Activated naive CD8-positive, alpha-beta T cell treated with anti-CD3 and anti-CD28 coated beads, Interleukin-2, amount 10 ng/mL, durations not matched to agents 7 days and 5 days (primary cell): ENCODE measurements at regions not wholly inside any gene's neighbourhood (a gene's known extent, or its start where the extent isn't known, plus 50 kb on each side); places are given as distances from the start of the nearest gene placed in this dataset.

ENCODE experiments used
- ATAC-seq: fragments of 150-1000 bp; cut with Tn5 transposase; one replicate; pipeline ENCODE4 v1.10.0; 2021; ENCODE audit warnings: low read depth, moderate library complexity
- POLR2A ChIA-PET: fragments of 350-600 bp; sonication (Branson Sonifier 250); formaldehyde crosslinking; loops from one replicate; lab custom pipeline; 2021; ENCODE audit warnings: antibody characterized with exemption; lab: Charles Lee
- DNase-seq: peaks from one replicate; pipeline ENCODE4 v3.0.0; 2021
- H3K27ac Mint-ChIP-seq: one replicate; pipeline ENCODE4 v1.8.0; 2022; ENCODE audit warnings: mild to moderate bottlenecking, mixed read lengths
- H3K27me3 Mint-ChIP-seq: one replicate; pipeline ENCODE4 v1.8.0; 2022; ENCODE audit warnings: mild to moderate bottlenecking, moderate library complexity, mixed read lengths
- H3K36me3 Mint-ChIP-seq: one replicate; pipeline ENCODE4 v1.8.0; 2021; ENCODE audit warnings: mild to moderate bottlenecking, mixed read lengths
- H3K4me1 Mint-ChIP-seq: one replicate; pipeline ENCODE4 v1.8.0; 2021; ENCODE audit warnings: mixed read lengths
- H3K4me3 Mint-ChIP-seq: one replicate; pipeline ENCODE4 v1.8.0; 2022; ENCODE audit warnings: mild to moderate bottlenecking, moderate library complexity, mixed read lengths
- H3K9me3 Mint-ChIP-seq: one replicate; pipeline ENCODE4 v1.8.0; 2021; ENCODE audit warnings: mixed read lengths

DNA sequence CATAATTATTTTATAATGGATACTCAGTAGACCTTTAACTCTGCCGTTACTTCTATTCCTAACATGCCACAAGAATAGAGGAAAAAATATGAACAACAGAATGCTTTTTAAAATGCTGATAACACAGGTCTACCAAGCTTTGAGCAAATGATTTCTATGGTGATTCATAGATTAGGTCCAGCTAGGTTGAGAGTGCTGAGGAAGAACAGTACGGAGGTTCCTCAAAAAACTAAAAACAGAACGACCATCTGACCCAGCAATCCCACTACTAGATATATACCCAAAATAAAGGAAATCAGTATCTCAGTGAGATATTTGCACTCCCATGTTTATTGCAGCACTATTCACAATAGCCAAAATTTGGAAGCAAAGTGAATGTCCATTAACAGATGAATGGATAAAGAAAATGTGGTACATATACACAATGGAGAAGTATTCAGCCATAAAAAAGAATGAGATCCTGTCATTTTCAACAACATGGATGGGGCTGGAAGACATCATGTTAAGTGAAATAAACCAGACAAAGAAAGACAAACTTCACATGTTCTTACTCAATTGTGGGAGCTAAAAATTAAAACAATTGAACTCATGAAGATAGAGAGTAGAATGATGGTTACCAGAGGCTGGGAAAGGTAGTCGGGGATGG, 111.6 kb upstream of the SERTAD2 start:
- Mint-ChIP-seq H3K4me1 (peaks cover 38% of the 10 kb centered on the region), H3K4me3 (no peak overlapping the region), H3K27me3 (no peaks in the 10 kb centered on the region), H3K36me3 (no peaks in the 10 kb centered on the region), H3K27ac (no peak overlapping the region), H3K9me3 (no peaks in the 10 kb centered on the region)
- DNase-seq (no peak), ATAC-seq (no peak)
- POLR2A ChIA-PET = interaction anchor here (1.0 to 3.7 kb wide), 2 partner anchors 13 to 111 kb away, joined by 3 to 27 read pairs; partner anchors contain the start of gene SERTAD2

DNA sequence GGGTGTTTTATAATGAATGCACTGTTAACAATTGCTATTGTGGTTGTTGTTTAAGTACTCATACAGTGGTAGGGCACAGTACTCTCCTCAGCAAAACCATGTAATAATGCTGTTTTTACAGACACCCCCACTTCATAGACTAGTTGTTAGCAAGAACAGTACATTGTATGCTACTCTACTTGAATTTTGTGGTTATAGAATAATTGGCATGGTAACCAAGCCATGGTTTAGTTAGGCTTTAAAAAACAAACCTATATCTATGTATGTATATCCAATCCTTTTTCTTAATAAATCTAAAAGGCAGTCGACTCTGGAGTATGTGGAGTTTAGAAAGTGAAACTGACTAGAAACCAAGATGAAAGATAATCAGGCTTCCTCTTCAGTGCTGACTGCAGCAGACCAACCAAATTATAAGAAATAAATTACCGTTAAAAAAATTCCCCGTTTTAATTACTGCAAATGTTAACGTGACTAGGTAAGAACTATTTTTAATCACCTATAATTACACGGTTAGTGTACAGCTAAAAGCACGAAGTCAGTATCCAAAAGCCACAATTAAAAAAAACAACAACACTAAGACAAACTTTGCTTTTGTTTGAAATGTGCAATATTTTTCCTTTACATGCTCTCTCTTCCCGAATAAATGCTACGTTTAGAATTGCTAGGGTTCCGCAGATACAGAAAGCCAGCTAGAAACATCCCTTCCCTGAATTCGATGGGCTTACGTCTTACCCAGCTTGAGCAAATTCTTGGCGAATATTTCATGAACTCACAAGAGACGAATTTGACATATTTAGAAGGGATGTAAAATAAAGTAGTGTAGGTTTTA, 113.3 kb upstream of the SERTAD2 start:
- ATAC-seq (peak; percentile 60), DNase-seq (no peak)
- no peaks in the 10 kb centered on the region for H3K9me3 Mint-ChIP-seq
- H3K4me1 Mint-ChIP-seq = peaks cover 33% of the 10 kb centered on the region
- H3K27ac Mint-ChIP-seq = peak overlapping the region; percentile 96
- H3K36me3 Mint-ChIP-seq = no peaks in the 10 kb centered on the region
- H3K27me3 Mint-ChIP-seq = no peaks in the 10 kb centered on the region
- H3K4me3 Mint-ChIP-seq = peak overlapping the region; percentile 91
- POLR2A ChIA-PET = interaction anchor here (0.9 to 1.9 kb wide), 14 partner anchors 12 to 243 kb away, joined by 3 to 54 read pairs (median 6); partner anchors contain the start of genes AFTPH and SERTAD2

DNA sequence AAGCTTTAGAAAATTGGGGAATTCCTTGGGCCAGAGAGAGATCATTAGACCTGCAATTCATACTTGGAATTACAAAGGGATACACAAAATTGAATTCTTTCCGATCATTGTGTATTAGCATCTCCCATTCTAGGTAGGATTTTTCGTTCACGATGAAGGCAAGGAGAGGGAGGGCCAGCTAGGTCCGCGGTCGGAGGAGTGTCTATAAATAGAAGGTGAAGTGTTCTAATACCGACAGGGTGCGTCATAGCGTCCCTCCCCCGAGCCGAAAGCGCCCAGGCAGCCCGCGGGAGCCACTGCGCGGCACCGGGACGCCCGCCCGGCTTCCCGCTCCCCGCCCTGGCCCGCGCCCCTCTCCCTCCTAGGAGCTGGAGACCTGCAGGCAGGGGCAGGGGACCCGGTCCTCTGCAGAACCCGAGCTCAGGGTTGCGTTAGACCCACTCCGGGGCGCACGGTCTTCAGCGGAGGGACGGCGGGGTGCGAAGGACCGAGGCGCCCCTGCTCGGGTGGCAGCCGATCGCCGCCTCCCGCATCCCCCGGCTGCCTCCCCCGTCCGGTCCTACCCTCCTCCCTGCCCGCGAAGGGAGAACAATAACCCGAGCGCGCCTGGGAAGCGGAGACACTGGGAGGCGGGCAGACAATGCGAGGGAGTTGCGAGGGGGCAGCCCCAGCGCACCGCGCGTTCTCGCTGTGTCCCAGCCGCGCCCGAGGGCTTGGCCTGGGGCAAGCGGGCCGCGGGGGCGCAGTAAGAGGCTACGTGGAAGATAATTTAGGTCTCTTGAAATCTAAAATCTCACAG, 114.2 kb upstream of the SERTAD2 start:
- H3K27me3 Mint-ChIP-seq = no peaks in the 10 kb centered on the region
- H3K4me1 Mint-ChIP-seq = peaks cover 31% of the 10 kb centered on the region
- POLR2A ChIA-PET = interaction anchor here (0.7 to 1.9 kb wide), 15 partner anchors 13 to 244 kb away, joined by 3 to 54 read pairs (median 6); partner anchors contain the start of genes AFTPH and SERTAD2
- peak overlapping the region; percentile 91 for H3K4me3 Mint-ChIP-seq
- DNase-seq (peak; percentile 83), ATAC-seq (peak; percentile 85)
- H3K27ac Mint-ChIP-seq = peak overlapping the region; percentile 96
- H3K9me3 Mint-ChIP-seq = no peaks in the 10 kb centered on the region
- no peaks in the 10 kb centered on the region for H3K36me3 Mint-ChIP-seq

DNA sequence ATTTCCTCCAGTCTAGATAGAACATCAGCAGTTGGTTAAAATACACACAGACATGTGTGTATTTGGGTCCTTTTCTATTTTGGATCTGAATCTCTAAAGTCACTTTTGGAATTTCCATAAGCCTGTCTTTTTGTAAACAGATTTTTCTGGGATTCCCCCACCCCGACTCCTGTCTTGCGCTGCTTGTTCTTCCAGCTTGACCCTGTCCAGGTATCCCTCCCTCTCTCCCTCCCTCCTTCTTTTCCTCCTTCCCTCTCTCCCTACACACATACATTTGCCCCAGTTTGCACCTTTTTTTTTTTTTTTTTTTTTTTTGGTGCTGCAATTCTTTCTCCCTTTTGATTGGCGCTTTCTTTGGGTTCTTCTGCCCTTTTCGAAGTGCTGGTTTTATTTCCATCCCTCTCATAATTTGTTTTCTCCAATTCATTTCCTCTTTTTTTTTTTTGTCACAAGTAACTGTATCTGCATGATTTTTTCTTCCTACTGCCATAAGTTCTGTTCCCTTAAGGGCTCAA, 114.8 kb upstream of the SERTAD2 start:
- ATAC-seq (no peak), DNase-seq (no peak)
- POLR2A ChIA-PET = interaction anchor here (0.9 to 1.9 kb wide), 12 partner anchors 13 to 161 kb away, joined by 3 to 54 read pairs (median 6); partner anchors contain the start of gene SERTAD2
- peak overlapping the region; percentile 91 for H3K4me3 Mint-ChIP-seq
- no peaks in the 10 kb centered on the region for H3K27me3 Mint-ChIP-seq
- H3K4me1 Mint-ChIP-seq = peaks cover 27% of the 10 kb centered on the region
- no peaks in the 10 kb centered on the region for H3K36me3 Mint-ChIP-seq
- H3K9me3 Mint-ChIP-seq = no peaks in the 10 kb centered on the region
- peak overlapping the region; percentile 69 for H3K27ac Mint-ChIP-seq

DNA sequence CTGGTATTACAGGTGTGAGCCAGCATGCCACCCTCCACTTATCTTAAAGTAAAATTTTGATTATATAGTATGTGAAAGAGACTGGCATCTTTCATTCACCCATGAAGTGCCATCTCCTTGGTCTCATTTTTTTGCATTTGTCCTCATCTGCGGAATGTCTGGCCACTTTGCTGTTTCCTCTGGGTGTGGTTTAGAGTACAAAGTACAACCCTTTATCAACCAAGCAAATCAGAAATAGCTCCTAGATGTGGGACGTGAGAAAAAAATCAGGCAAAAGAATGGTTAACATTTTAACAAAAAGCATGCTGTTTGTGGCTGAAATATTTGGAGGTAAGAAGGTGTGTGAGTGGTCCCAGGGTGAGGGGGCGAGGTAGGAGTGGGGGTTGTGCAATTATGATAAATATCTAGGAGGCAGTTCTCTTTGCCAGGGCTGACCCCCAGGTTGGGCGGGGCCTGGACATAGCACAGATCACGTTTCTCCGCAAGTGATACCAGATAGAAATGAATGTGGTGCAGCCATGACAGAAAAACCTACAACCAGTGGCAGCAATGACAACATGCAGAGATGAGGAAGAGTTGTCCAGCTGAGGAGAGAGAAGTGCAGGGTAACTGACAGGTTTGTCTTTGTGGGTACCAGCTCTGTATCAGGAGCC, 115.8 kb upstream of the SERTAD2 start:
- H3K4me3 Mint-ChIP-seq = peak overlapping the region; percentile 91
- H3K4me1 Mint-ChIP-seq = peaks cover 26% of the 10 kb centered on the region
- DNase-seq (no peak), ATAC-seq (no peak)
- H3K9me3 Mint-ChIP-seq = no peaks in the 10 kb centered on the region
- no peaks in the 10 kb centered on the region for H3K36me3 Mint-ChIP-seq
- H3K27me3 Mint-ChIP-seq = no peaks in the 10 kb centered on the region
- H3K27ac Mint-ChIP-seq = no peak overlapping the region
- POLR2A ChIA-PET = interaction anchor here (0.6 to 0.7 kb wide), 2 partner anchors 19 to 89 kb away, joined by 3 read pairs; no protein-coding TSS in a partner anchor

DNA sequence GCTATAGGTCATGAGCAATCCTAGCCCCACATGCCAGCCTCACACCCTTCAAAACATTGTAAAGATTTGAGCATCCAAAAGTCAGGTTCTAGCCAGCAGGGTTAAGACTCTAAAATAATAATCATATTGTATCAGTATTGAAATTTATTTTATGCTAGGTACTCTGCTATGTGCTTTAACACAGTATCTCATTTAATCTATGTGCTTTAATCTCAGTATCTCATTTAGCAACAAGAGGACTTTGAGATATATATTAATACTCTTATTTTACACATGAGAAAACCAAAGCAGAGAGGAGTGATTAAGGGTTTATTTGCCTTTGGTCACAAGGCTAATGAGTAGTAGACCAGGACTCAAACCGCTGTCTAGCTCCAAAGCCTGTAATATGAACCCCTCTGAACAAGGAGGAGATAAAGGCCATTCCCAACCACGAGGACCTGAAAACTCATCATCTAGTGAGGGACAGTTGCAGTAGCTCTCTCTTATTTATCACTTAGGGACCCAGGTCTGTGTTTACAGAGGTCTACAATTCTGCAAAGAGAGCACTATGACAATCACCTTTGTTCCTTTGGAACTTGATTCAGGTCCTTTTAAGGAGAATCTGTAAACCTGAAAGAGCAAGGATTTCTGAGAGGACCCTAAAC, 116.5 kb upstream of the SERTAD2 start:
- H3K9me3 Mint-ChIP-seq = no peaks in the 10 kb centered on the region
- DNase-seq (no peak), ATAC-seq (no peak)
- POLR2A ChIA-PET = interaction anchor here (0.7 kb wide), 1 partner anchor 19 kb away, joined by 3 read pairs; no protein-coding TSS in a partner anchor
- H3K27me3 Mint-ChIP-seq = no peaks in the 10 kb centered on the region
- H3K4me3 Mint-ChIP-seq = no peak overlapping the region
- peaks cover 24% of the 10 kb centered on the region for H3K4me1 Mint-ChIP-seq
- no peak overlapping the region for H3K27ac Mint-ChIP-seq
- H3K36me3 Mint-ChIP-seq = no peaks in the 10 kb centered on the region

DNA sequence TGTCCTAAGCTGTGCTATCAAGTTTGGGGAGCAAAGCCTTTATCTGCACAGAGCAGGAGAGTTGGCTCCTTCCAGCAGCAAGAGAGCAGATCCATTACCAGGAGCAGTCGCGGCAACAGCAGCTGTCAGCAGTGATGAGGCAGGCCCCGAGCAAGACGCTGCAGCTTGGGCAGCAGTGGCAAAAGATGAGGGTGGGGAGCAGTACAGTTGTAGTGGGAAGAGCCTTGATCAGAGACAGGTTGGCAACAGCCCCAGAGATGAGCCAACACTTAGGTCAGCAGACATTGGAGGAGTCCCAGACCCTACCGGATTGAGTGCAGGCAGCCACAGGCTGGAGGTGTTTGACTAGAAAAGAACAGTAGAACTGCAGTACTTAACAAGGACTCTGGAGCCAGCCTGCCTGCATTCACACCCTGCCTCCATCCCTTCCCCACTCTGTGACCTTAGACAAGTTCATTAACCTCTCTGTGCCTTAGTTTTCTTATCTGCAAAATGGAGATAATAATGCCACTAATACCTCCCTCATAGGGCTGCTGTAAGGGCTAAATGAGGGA, 117.1 kb upstream of the SERTAD2 start:
- H3K9me3 Mint-ChIP-seq = no peaks in the 10 kb centered on the region
- no peaks in the 10 kb centered on the region for H3K27me3 Mint-ChIP-seq
- ATAC-seq (no peak), DNase-seq (no peak)
- H3K4me3 Mint-ChIP-seq = no peak overlapping the region
- H3K4me1 Mint-ChIP-seq = peaks cover 20% of the 10 kb centered on the region
- no peaks in the 10 kb centered on the region for H3K36me3 Mint-ChIP-seq
- POLR2A ChIA-PET = no interaction called here
- no peak overlapping the region for H3K27ac Mint-ChIP-seq

DNA sequence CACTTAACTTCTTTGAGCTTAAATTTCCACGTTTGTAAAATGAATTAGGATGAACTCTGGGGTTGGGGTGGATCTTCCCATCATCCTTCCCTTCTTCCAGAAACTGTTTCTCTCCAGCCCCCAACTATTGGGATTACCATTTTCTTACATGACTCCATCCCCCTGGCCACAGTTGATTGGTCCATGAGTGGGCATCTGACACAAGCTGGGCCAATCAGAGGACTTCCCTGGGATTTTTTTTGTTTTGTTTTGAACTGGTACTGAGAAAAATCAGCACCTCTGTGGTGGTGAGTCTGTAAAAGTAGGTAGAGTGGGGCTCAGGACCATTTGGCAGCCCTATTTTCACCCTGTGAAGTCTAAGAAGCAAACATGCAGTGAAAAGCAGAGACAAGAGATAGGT, 118.0 kb upstream of the SERTAD2 start:
- no peak overlapping the region for H3K27ac Mint-ChIP-seq
- DNase-seq (no peak), ATAC-seq (no peak)
- H3K36me3 Mint-ChIP-seq = no peaks in the 10 kb centered on the region
- H3K4me3 Mint-ChIP-seq = no peak overlapping the region
- POLR2A ChIA-PET = no interaction called here
- H3K4me1 Mint-ChIP-seq = peaks cover 15% of the 10 kb centered on the region
- no peaks in the 10 kb centered on the region for H3K27me3 Mint-ChIP-seq
- H3K9me3 Mint-ChIP-seq = no peaks in the 10 kb centered on the region

DNA sequence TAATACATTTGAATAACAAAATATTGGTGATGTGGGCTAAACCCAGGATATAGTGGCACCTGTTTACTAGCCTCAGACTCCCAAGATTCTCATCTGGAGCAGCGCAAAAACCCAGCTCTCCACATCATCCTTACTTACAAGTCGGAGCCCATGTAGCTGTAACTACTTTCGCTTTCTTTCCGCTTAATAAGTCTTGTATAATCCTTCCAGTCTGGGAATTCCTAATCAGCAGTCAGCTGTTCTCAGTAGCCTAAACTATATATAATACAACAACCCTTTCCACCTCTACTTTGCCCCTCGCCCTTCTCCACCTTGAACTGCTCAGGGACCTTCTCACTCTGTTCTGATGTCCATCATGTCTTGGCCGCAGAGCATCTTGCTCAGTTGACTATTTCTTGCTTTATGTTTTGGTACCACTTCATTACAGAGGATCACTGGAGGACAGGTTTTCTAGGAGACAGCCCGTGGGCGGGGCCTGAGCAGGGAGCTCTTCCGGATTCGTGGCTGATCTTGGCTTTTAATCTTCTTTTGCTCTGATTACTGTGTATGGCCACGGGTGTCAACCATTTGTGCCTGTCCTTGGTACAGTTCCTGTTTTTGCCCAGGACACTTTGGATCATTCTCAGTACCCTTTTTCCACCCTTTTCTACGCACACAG, 119.9 kb upstream of the SERTAD2 start:
- POLR2A ChIA-PET = no interaction called here
- Mint-ChIP-seq H3K4me3 (no peak overlapping the region), H3K4me1 (peaks cover 8% of the 10 kb centered on the region), H3K9me3 (no peaks in the 10 kb centered on the region), H3K27me3 (no peaks in the 10 kb centered on the region), H3K36me3 (no peaks in the 10 kb centered on the region), H3K27ac (no peak overlapping the region)
- ATAC-seq (no peak), DNase-seq (no peak)

DNA sequence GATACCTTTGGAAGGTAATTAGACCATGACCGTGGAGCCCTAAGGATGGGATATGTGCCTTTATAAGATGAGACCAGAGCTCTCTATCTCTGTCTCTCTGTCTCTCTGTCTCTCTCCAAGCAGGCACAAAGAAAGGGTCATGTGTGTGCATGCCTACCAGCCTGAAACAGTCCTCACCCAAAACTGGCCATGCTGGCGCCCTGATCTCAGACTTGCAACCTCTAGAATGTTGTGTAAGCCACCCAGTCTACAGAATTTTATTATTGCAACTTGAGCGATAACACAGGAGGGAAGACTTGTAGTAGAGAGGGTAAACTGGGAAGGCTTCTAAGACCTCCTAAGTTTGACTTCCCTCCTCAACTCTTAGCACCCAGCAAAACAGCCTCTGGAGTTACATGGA, 124.1 kb upstream of the SERTAD2 start:
- peaks cover 4% of the 10 kb centered on the region for H3K4me1 Mint-ChIP-seq
- POLR2A ChIA-PET = interaction anchor here (0.6 kb wide), 1 partner anchor 42 kb away, joined by 3 read pairs; no protein-coding TSS in a partner anchor
- H3K27me3 Mint-ChIP-seq = peaks cover 6% of the 10 kb centered on the region

DNA sequence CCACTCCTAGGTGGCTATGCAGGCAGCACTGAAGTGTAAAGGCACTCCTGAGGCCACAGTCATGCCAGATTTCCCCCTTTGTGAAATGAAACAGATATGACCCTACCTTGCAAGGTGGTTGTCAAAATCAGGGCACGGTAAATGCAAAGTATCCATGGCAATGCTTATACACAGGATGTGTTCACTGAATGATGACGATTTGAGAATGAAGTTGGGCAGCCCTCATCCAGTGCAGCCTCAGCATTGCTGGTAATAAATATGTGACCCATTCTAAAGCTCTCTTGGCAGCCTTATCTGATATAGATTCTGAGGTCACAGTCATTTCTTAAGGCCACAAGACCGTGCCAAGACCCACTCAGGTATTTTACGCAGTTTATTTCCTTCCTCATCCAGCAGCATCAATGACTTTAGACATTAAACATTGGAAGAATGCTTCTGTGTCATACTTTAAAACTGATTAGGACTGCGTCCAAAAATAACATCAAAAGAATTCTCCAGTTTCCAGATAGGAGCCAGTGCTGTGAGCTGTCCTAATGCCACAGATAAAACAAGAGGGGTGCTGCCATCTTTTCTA, 125.5 kb upstream of the SERTAD2 start:
- no peak overlapping the region for H3K27ac Mint-ChIP-seq
- H3K4me3 Mint-ChIP-seq = no peak overlapping the region
- peaks cover 4% of the 10 kb centered on the region for H3K4me1 Mint-ChIP-seq
- no peak for DNase-seq
- ATAC-seq = no peak
- peaks cover 6% of the 10 kb centered on the region for H3K27me3 Mint-ChIP-seq
- POLR2A ChIA-PET = no interaction called here
- no peaks in the 10 kb centered on the region for H3K36me3 Mint-ChIP-seq
- no peaks in the 10 kb centered on the region for H3K9me3 Mint-ChIP-seq

More for the DNA sequence above, 124.1 kb upstream of the SERTAD2 start:
- no peak overlapping the region for H3K27ac Mint-ChIP-seq
- no peak for ATAC-seq
- H3K4me3 Mint-ChIP-seq = no peak overlapping the region
- no peak for DNase-seq
- H3K36me3 Mint-ChIP-seq = no peaks in the 10 kb centered on the region
- H3K9me3 Mint-ChIP-seq = no peaks in the 10 kb centered on the region
